ENCODE measurements at regions not wholly inside any gene's neighbourhood (a gene's known extent, or its start where the extent isn't known, plus 50 kb on each side); places are given as distances from the start of the nearest gene placed in this dataset.

- peaks cover 44% of the 10 kb centered on the region for H3K4me1 ChIP-seq (ENCODE audit: insufficient read depth, low read length)
- ChIA-PET POLR2A (ENCODE audit: unreplicated experiment) (interaction anchor here (0.6 kb wide), 1 partner anchor 12 kb away, joined by 3 read pairs; no protein-coding TSS in a partner anchor), CTCF (interaction anchor here (0.6 kb wide), 1 partner anchor 174 kb away, joined by 3 read pairs; no protein-coding TSS in a partner anchor)
- no peaks in the 10 kb centered on the region for H4K20me1 ChIP-seq (ENCODE audit: low read length)
- no peaks in the 10 kb centered on the region for H3K9me2 ChIP-seq (replicated peaks; ENCODE audit: low read length)
- TF ChIP-seq EZH2phosphoT487 (IDR thresholded peaks at IDR 0.05; ENCODE audit: borderline replicate concordance, low read length): no peak
- no peak for TF ChIP-seq EZH2 (IDR thresholded peaks at IDR 0.05; ENCODE audit: low read length, unreplicated experiment)
- TF ChIP-seq, protein P1, sequence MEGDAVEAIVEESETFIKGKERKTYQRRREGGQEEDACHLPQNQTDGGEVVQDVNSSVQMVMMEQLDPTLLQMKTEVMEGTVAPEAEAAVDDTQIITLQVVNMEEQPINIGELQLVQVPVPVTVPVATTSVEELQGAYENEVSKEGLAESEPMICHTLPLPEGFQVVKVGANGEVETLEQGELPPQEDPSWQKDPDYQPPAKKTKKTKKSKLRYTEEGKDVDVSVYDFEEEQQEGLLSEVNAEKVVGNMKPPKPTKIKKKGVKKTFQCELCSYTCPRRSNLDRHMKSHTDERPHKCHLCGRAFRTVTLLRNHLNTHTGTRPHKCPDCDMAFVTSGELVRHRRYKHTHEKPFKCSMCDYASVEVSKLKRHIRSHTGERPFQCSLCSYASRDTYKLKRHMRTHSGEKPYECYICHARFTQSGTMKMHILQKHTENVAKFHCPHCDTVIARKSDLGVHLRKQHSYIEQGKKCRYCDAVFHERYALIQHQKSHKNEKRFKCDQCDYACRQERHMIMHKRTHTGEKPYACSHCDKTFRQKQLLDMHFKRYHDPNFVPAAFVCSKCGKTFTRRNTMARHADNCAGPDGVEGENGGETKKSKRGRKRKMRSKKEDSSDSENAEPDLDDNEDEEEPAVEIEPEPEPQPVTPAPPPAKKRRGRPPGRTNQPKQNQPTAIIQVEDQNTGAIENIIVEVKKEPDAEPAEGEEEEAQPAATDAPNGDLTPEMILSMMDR (conservative IDR thresholded peaks at IDR 0.05; ENCODE audit: low read depth, low read length): no peak
- no peaks in the 10 kb centered on the region for H3F3A ChIP-seq (ENCODE audit: low read length, unreplicated experiment)
- no peaks in the 10 kb centered on the region for H3K36me3 ChIP-seq (ENCODE audit: low read depth, low read length)
- H3K4me2 ChIP-seq (ENCODE audit: low read length): peak overlapping the region; percentile 60
- DNase-seq (peak; percentile 90), ATAC-seq (peak; percentile 86)
- intact Hi-C loops (cut with micrococcal nuclease): no loop called here
- H3K79me2 ChIP-seq (ENCODE audit: low read length): no peaks in the 10 kb centered on the region
- H3K4me3 ChIP-seq (ENCODE audit: low read length): no peak overlapping the region
- H3K27me3 ChIP-seq (ENCODE audit: low read length): no peaks in the 10 kb centered on the region
- H3K27ac ChIP-seq (ENCODE audit: low read length): peak overlapping the region; percentile 93
- peak overlapping the region; percentile 42 for H3K9ac ChIP-seq (ENCODE audit: low read length)
- no TSS peak for BruUV-seq (replicated peaks)
- H3K9me3 ChIP-seq (ENCODE audit: low read length): no peaks in the 10 kb centered on the region
- peak overlapping the region; percentile 27; the same call in 1 of the 2 replicates for H2AFZ ChIP-seq (ENCODE audit: low read length)
Measured at GRCh38 chr12:75850721-75851462, 180.7 kb downstream of the PHLDA1 start.

DNA sequence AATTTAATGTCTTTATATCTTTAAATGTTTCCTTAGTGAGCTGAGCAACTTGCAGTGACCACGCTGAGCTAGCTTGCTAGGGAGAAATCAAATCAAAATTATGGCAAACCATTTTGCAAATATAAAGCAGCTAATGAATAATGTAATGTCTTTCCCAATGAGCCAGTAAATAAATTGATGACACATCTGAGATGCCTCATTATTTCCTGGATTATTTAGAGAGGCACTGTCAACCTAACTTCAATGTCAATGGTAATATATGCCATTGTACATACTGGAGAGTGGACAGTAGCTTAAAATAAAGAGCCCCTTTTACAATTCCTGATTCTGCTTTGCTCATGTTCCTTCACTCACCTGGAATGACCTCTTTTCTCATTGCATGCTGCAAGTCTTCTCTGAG lies 182.6 kb downstream of the PHLDA1 start:
- Histone ChIP-seq H3K4me3 (ENCODE audit: low read length) (no peak overlapping the region), H3K36me3 (ENCODE audit: low read depth, low read length) (no peaks in the 10 kb centered on the region), H4K20me1 (ENCODE audit: low read length) (no peaks in the 10 kb centered on the region), H3K27ac (ENCODE audit: low read length) (peak overlapping the region; percentile 17; the same call in 1 of the 2 replicates), H3K27me3 (ENCODE audit: low read length) (no peaks in the 10 kb centered on the region), H3K4me2 (ENCODE audit: low read length) (no peak overlapping the region), H2AFZ (ENCODE audit: low read length) (no peak overlapping the region), H3K79me2 (ENCODE audit: low read length) (no peaks in the 10 kb centered on the region), H3K9me2 (replicated peaks; ENCODE audit: low read length) (no peaks in the 10 kb centered on the region), H3K9ac (ENCODE audit: low read length) (no peak overlapping the region), H3F3A (ENCODE audit: low read length, unreplicated experiment) (no peaks in the 10 kb centered on the region), H3K9me3 (ENCODE audit: low read length) (no peaks in the 10 kb centered on the region), H3K4me1 (ENCODE audit: insufficient read depth, low read length) (peaks cover 44% of the 10 kb centered on the region)
- ATAC-seq: no peak
- TF ChIP-seq EZH2phosphoT487 (IDR thresholded peaks at IDR 0.05; ENCODE audit: borderline replicate concordance, low read length): no peak
- no peak for TF ChIP-seq EZH2 (IDR thresholded peaks at IDR 0.05; ENCODE audit: low read length, unreplicated experiment)
- TF ChIP-seq, protein P1 (conservative IDR thresholded peaks at IDR 0.05; ENCODE audit: low read depth, low read length): no peak
- intact Hi-C loops (cut with micrococcal nuclease): no loop called here
- no TSS peak for BruUV-seq (replicated peaks)
- ChIA-PET CTCF (no interaction called here), POLR2A (ENCODE audit: unreplicated experiment) (interaction anchor here (0.6 kb wide), 2 partner anchors 29 to 987 kb away, joined by 3 to 6 read pairs; no protein-coding TSS in a partner anchor)
- peak; percentile 29 for DNase-seq

- Histone ChIP-seq H4K20me1 (ENCODE audit: low read length) (no peaks in the 10 kb centered on the region), H3K4me2 (ENCODE audit: low read length) (no peak overlapping the region), H3K4me3 (ENCODE audit: low read length) (no peak overlapping the region), H3K9ac (ENCODE audit: low read length) (no peak overlapping the region), H3K27me3 (ENCODE audit: low read length) (no peaks in the 10 kb centered on the region), H3K4me1 (ENCODE audit: insufficient read depth, low read length) (peaks cover 44% of the 10 kb centered on the region), H3K9me3 (ENCODE audit: low read length) (no peaks in the 10 kb centered on the region), H3K79me2 (ENCODE audit: low read length) (no peaks in the 10 kb centered on the region), H3K9me2 (replicated peaks; ENCODE audit: low read length) (no peaks in the 10 kb centered on the region), H3K27ac (ENCODE audit: low read length) (peak overlapping the region; percentile 17; the same call in 1 of the 2 replicates), H3F3A (ENCODE audit: low read length, unreplicated experiment) (no peaks in the 10 kb centered on the region), H2AFZ (ENCODE audit: low read length) (no peak overlapping the region), H3K36me3 (ENCODE audit: low read depth, low read length) (no peaks in the 10 kb centered on the region)
- ATAC-seq: no peak
- intact Hi-C loops (cut with micrococcal nuclease): no loop called here
- ChIA-PET POLR2A (ENCODE audit: unreplicated experiment) (interaction anchor here (0.6 kb wide), 2 partner anchors 183 to 987 kb away, joined by 3 to 4 read pairs; partner anchors contain the start of gene PHLDA1), CTCF (interaction anchor here (0.6 kb wide), 1 partner anchor 29 kb away, joined by 3 read pairs; no protein-coding TSS in a partner anchor)
- no TSS peak for BruUV-seq (replicated peaks)
- TF ChIP-seq EZH2phosphoT487 (IDR thresholded peaks at IDR 0.05; ENCODE audit: borderline replicate concordance, low read length) (no peak), EZH2 (IDR thresholded peaks at IDR 0.05; ENCODE audit: low read length, unreplicated experiment) (no peak)
- TF ChIP-seq, protein P1 (conservative IDR thresholded peaks at IDR 0.05; ENCODE audit: low read depth, low read length): no peak
- DNase-seq: no peak
Measured at GRCh38 chr12:75848431-75848925, 183.1 kb downstream of the PHLDA1 start.

Data from PC-3 (cell line).